ENCODE measurements at regions not wholly inside any gene's neighbourhood (a gene's known extent, or its start where the extent isn't known, plus 50 kb on each side); places are given as distances from the start of the nearest gene placed in this dataset.
"Not testable (repeated sequence)": the region's sequence is repeated elsewhere in the genome, so short reads cannot be mapped to it uniquely, and the experiment has no call there.

GRCh38 chr10:93127642-93128215 is 54.0 kb downstream of the CYP26A1 start:
- not testable (repeated sequence) for DNase-seq

- peak; percentile 57 for DNase-seq
Observed at GRCh38 chr10:93131986-93132385, 58.3 kb downstream of the CYP26A1 start.

- DNase-seq, result peak; percentile 17
Observed at GRCh38 chr10:93138113-93138870, 64.6 kb downstream of the CYP26A1 start.

- no peak for DNase-seq
Observed at GRCh38 chr10:93139059-93139655, 65.5 kb downstream of the CYP26A1 start.

- DNase-seq, result no peak
Observed at GRCh38 chr10:93142534-93142933, 68.8 kb downstream of the CYP26A1 start.

- DNase-seq, result no peak
Observed at GRCh38 chr10:93143281-93143680, 69.6 kb downstream of the CYP26A1 start.

- no peak for DNase-seq
Observed at GRCh38 chr10:93146336-93146735, 72.6 kb downstream of the CYP26A1 start.

- no peak for DNase-seq
Observed at GRCh38 chr10:93147281-93147680, 73.6 kb downstream of the CYP26A1 start.

- DNase-seq, result no peak
Observed at GRCh38 chr10:93148476-93148875, 74.8 kb downstream of the CYP26A1 start.

GRCh38 chr10:93149761-93150160 is 76.1 kb downstream of the CYP26A1 start:
- DNase-seq, result no peak

- DNase-seq, result no peak
Observed at GRCh38 chr10:93150289-93150688, 76.6 kb downstream of the CYP26A1 start.

GRCh38 chr10:93150990-93151547 is 77.4 kb downstream of the CYP26A1 start:
- DNase-seq, result no peak

- no peak for DNase-seq
Observed at GRCh38 chr10:93152136-93152535, 78.4 kb downstream of the CYP26A1 start.

- no peak for DNase-seq
Observed at GRCh38 chr10:93154531-93154930, 80.8 kb downstream of the CYP26A1 start.

- no peak for DNase-seq
Observed at GRCh38 chr10:93160140-93160539, 86.4 kb downstream of the CYP26A1 start.

GRCh38 chr10:93160829-93161228 is 87.1 kb downstream of the CYP26A1 start:
- no peak for DNase-seq

GRCh38 chr10:93165367-93165766 is 91.7 kb downstream of the CYP26A1 start:
- DNase-seq, result no peak

- DNase-seq, result peak; percentile 24
Observed at GRCh38 chr10:93166134-93166533, 92.4 kb downstream of the CYP26A1 start.

- DNase-seq, result no peak
Observed at GRCh38 chr10:93171837-93172236, 98.1 kb downstream of the CYP26A1 start.

GRCh38 chr10:93173967-93174845 is 100.5 kb downstream of the CYP26A1 start:
- no peak for DNase-seq

GRCh38 chr10:93175490-93175889 is 101.8 kb downstream of the CYP26A1 start:
- DNase-seq, result no peak

- no peak for DNase-seq
Observed at GRCh38 chr10:93177511-93177910, 103.8 kb downstream of the CYP26A1 start.

GRCh38 chr10:93178226-93178625 is 104.5 kb downstream of the CYP26A1 start:
- DNase-seq, result no peak

All from NCI-H146 (cell line).